HepG2 (cell line): ENCODE measurements at regions not wholly inside any gene's neighbourhood (a gene's known extent, or its start where the extent isn't known, plus 50 kb on each side); places are given as distances from the start of the nearest gene placed in this dataset.

Experiments used
- BHLHE40 ChIP-seq: IDR thresholded peaks from 2 replicates; pipeline ENCODE4 v1.6.1; 2011; ENCODE audit warnings: low read length, improper control_type of control experiment
- FOXK2 ChIP-seq: fragments of 450-650 bp; IDR thresholded peaks from 2 replicates; pipeline ENCODE4 v1.6.1; 2016
- HMG20A ChIP-seq: IDR thresholded peaks from 2 replicates; pipeline ENCODE4 v1.6.1; 2016; ENCODE audit warnings: borderline replicate concordance
- JUNB ChIP-seq: sonication (generic); formaldehyde crosslinking; IDR thresholded peaks from 2 replicates; pipeline ENCODE4 v1.8.0; 2022; ENCODE audit warnings: missing genetic modification reagents, mild to moderate bottlenecking, borderline replicate concordance
- POLR2A ChIP-seq, 2 experiments: IDR thresholded peaks; 2 replicates each; pipeline ENCODE4 v1.6.1; 2011; ENCODE audit warnings: low read depth in 2 of 2, low read length in 2 of 2, mild to moderate bottlenecking in 1 of 2, moderate library complexity in 1 of 2; ENCODE audit not compliant: insufficient read depth in 1 of 2
- ZNF225 ChIP-seq: sonication (generic); formaldehyde crosslinking; IDR thresholded peaks from 2 replicates; pipeline ENCODE4 v1.4.0; 2020; ENCODE audit warnings: mild to moderate bottlenecking, missing genetic modification reagents
- ZNF616 ChIP-seq: sonication (generic); formaldehyde crosslinking; IDR thresholded peaks from 2 replicates; pipeline ENCODE4 v1.5.0; 2020; ENCODE audit warnings: low read depth, mild to moderate bottlenecking, missing genetic modification reagents
- ZNF773 ChIP-seq: sonication (generic); formaldehyde crosslinking; IDR thresholded peaks from 2 replicates; pipeline ENCODE4 v1.4.0; 2020; ENCODE audit warnings: missing genetic modification reagents, borderline replicate concordance

DNA sequence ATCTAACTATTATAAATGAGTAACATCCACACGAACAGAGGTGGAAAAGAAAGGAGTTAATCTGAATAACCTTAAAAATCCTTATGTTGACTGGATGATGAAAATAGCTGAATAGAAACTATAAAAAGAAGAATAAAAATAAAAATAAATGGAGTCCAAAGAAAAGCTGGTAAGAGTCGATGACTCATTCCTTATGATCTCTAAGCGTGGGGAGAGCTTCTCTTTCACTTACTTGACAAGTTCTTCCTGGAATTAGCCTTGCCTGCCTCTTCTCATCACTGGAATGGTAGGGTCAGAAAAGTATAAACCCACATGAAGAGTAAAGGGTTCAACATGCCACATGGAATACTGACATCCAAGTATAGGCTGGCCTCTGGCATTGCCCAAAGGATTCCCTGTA, 477.0 kb upstream of the RGMB start:
- TF ChIP-seq ZNF225 (CRISPR knock-in tag) (no peak), BHLHE40 (no peak), POLR2A (IDR thresholded peaks at IDR 0.05; ENCODE audit: insufficient read depth in 1 of 2, low read depth in 2 of 2, low read length in 2 of 2) (no peak), ZNF773 (CRISPR knock-in tag) (no peak), FOXK2 (no peak), JUNB (CRISPR knock-in tag) (no peak), ZNF616 (CRISPR knock-in tag) (no peak), HMG20A (no peak)
